ENCODE measurements at regions not wholly inside any gene's neighbourhood (a gene's known extent, or its start where the extent isn't known, plus 50 kb on each side); places are given as distances from the start of the nearest gene placed in this dataset.

GRCh38 chr16:8137606-8138005, 452.7 kb downstream of the TMEM114 start:
- ChIA-PET RAD21 (ENCODE audit: low non-redundant PET in 1 of 2, low total read pairs in 2 of 2, uncharacterized antibody in 2 of 2, unreplicated experiment in 2 of 2) (no interaction called here), POLR2A (no interaction called here), CTCF (no interaction called here)
- TF ChIP-seq ELF1 (IDR thresholded peaks at IDR 0.05; ENCODE audit: borderline replicate concordance, low read depth), result no peak
- TF ChIP-seq ZNF274 (IDR thresholded peaks at IDR 0.05; ENCODE audit: low read depth, low read length), result no peak
- no peak for TF ChIP-seq ATF3 (IDR thresholded peaks at IDR 0.05)
- no peak for TF ChIP-seq MAX (IDR thresholded peaks at IDR 0.05)
- no peak for TF ChIP-seq FOSL1 (IDR thresholded peaks at IDR 0.05; ENCODE audit: low read depth)
- TF ChIP-seq EZH2phosphoT487 (IDR thresholded peaks at IDR 0.05; ENCODE audit: borderline replicate concordance), result no peak
- no peak for TF ChIP-seq TCF7L2 (IDR thresholded peaks at IDR 0.05; ENCODE audit: borderline replicate concordance, extremely low read depth, insufficient read depth, insufficient read length)
- TF ChIP-seq REST (IDR thresholded peaks at IDR 0.05; ENCODE audit: low read depth), result no peak
- TF ChIP-seq EGR1 (IDR thresholded peaks at IDR 0.05; ENCODE audit: low read depth), result no peak
- TF ChIP-seq POLR2A (IDR thresholded peaks at IDR 0.05; ENCODE audit: borderline replicate concordance, extremely low read depth, insufficient read depth, insufficient read length), result no peak
- no peak for TF ChIP-seq EZH2 (IDR thresholded peaks at IDR 0.05)
- no peak for TF ChIP-seq RAD21 (IDR thresholded peaks at IDR 0.05; ENCODE audit: low read depth)
- TF ChIP-seq SIN3A (IDR thresholded peaks at IDR 0.05; ENCODE audit: low read depth), result no peak
- no peak for TF ChIP-seq CTCF (IDR thresholded peaks at IDR 0.05 in 2 of 3, conservative IDR thresholded peaks at IDR 0.05 in 1 of 3; ENCODE audit: borderline replicate concordance in 1 of 3, insufficient read depth in 1 of 3, low read depth in 2 of 3, low read length in 2 of 3)
- no peak for TF ChIP-seq POLR2AphosphoS5 (IDR thresholded peaks at IDR 0.05; ENCODE audit: low read depth, low read length)
- no peak for TF ChIP-seq SRF (IDR thresholded peaks at IDR 0.05; ENCODE audit: low read depth)
- TF ChIP-seq YY1 (IDR thresholded peaks at IDR 0.05; ENCODE audit: extremely low read depth, insufficient replicate concordance, low read depth, low read length), result no peak
- TF ChIP-seq CEBPB (IDR thresholded peaks at IDR 0.05; ENCODE audit: low read depth), result no peak
- Histone ChIP-seq H2AFZ (ENCODE audit: low read depth, low read length, poor library complexity, severe bottlenecking) (no peak overlapping the region), H3K9me2 (ENCODE audit: insufficient read depth) (no peaks in the 10 kb centered on the region), H4K20me1 (ENCODE audit: insufficient read depth) (no peaks in the 10 kb centered on the region), H3K9ac (ENCODE audit: low read length) (no peak overlapping the region), H3K79me2 (ENCODE audit: insufficient read depth, low read length) (no peaks in the 10 kb centered on the region), H3K9me3 (ENCODE audit: control insufficient read depth in 1 of 2, insufficient read depth in 1 of 2, low read depth in 1 of 2, low read length in 2 of 2) (peaks cover 0 to 6% of the 10 kb centered on the region in 2 experiments; a peak in 2 of 4 replicates), H3K4me1 (ENCODE audit: control insufficient read depth in 1 of 2, insufficient read depth in 2 of 2, low read length in 2 of 2) (no peaks in the 10 kb centered on the region), H3K27ac (ENCODE audit: low read depth, low read length) (no peak overlapping the region), H3K4me2 (ENCODE audit: low read length) (no peak overlapping the region), H3K27me3 (ENCODE audit: insufficient read depth, low read length) (no peaks in the 10 kb centered on the region), H3K36me3 (ENCODE audit: control insufficient read depth in 1 of 2, insufficient read depth in 2 of 2, low read length in 2 of 2) (no peaks in the 10 kb centered on the region), H3K4me3 (replicated peaks in 1 of 2; ENCODE audit: low read depth in 1 of 2, low read length in 2 of 2) (no peak overlapping the region)
- intact Hi-C loops (cut with micrococcal nuclease), result no loop called here
- ATAC-seq (no peak), DNase-seq (ENCODE audit: low read depth, low spot score) (no peak)
- BruUV-seq (replicated peaks), result no TSS peak

All from HCT116 (cell line).